ENCODE measurements at regions not wholly inside any gene's neighbourhood (a gene's known extent, or its start where the extent isn't known, plus 50 kb on each side); places are given as distances from the start of the nearest gene placed in this dataset.
"Not testable (repeated sequence)": the region's sequence is repeated elsewhere in the genome, so short reads cannot be mapped to it uniquely, and the experiment has no call there.

- Histone ChIP-seq H3K9me3 (no peaks in the 10 kb centered on the region), H3K27me3 (peaks cover 6% of the 10 kb centered on the region), H3K4me3 (no peak overlapping the region), H3K27ac (no peak overlapping the region), H3K4me1 (no peaks in the 10 kb centered on the region), H3K36me3 (no peaks in the 10 kb centered on the region)
- no peak for DNase-seq (ENCODE audit: low spot score in 2 of 2)
- WGBS, result 26% methylated on average over 8 of the region's 8 CpGs
- TF ChIP-seq CTCF (IDR thresholded peaks at IDR 0.05) (no peak), POLR2A (IDR thresholded peaks at IDR 0.05) (no peak), POLR2AphosphoS5 (IDR thresholded peaks at IDR 0.05) (no peak), EP300 (IDR thresholded peaks at IDR 0.05) (no peak)
Measured at GRCh38 chr18:21960189-21960588, 209.2 kb upstream of the GATA6 start.

DNA sequence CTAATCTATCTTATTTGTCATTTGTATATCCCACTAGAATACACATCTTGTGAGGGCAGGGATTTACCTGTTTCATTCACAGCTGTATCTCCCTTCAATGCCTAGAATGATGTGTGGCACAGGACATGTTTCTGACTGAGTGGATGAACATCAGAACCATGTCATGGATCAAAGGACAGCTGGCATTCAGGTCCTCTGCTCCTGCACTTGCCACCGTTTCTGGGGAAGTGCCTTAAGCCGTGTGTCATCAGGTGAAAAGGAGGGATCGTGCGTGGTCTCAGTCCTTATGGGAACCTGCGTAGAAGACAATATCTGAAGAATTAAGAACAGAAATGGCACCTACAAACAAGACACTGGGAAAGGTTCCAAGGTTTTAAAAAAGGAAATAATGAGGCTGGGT is 206.1 kb upstream of the GATA6 start:
- no peaks in the 10 kb centered on the region for H3K36me3 ChIP-seq
- no peaks in the 10 kb centered on the region for H3K4me1 ChIP-seq
- H3K27me3 ChIP-seq, result peaks cover 6% of the 10 kb centered on the region
- WGBS, result 78% methylated on average over 5 of the region's 5 CpGs
- no peak overlapping the region for H3K4me3 ChIP-seq
- H3K9me3 ChIP-seq, result no peaks in the 10 kb centered on the region
- no peak for DNase-seq (ENCODE audit: low spot score in 2 of 2)
- no peak overlapping the region for H3K27ac ChIP-seq
- TF ChIP-seq CTCF (IDR thresholded peaks at IDR 0.05) (no peak), POLR2A (IDR thresholded peaks at IDR 0.05) (no peak), POLR2AphosphoS5 (IDR thresholded peaks at IDR 0.05) (no peak), EP300 (IDR thresholded peaks at IDR 0.05) (no peak)

- Histone ChIP-seq H3K27me3 (no peaks in the 10 kb centered on the region), H3K27ac (no peak overlapping the region), H3K9me3 (no peaks in the 10 kb centered on the region), H3K36me3 (no peaks in the 10 kb centered on the region), H3K4me3 (no peak overlapping the region), H3K4me1 (no peaks in the 10 kb centered on the region)
- 92% methylated on average over 4 of the region's 4 CpGs for WGBS
- TF ChIP-seq EP300 (IDR thresholded peaks at IDR 0.05) (no peak), CTCF (IDR thresholded peaks at IDR 0.05) (no peak), POLR2AphosphoS5 (IDR thresholded peaks at IDR 0.05) (no peak)
- no peak for DNase-seq (ENCODE audit: low spot score in 2 of 2)
Measured at GRCh38 chr18:21968338-21968737, 201.1 kb upstream of the GATA6 start.

DNA sequence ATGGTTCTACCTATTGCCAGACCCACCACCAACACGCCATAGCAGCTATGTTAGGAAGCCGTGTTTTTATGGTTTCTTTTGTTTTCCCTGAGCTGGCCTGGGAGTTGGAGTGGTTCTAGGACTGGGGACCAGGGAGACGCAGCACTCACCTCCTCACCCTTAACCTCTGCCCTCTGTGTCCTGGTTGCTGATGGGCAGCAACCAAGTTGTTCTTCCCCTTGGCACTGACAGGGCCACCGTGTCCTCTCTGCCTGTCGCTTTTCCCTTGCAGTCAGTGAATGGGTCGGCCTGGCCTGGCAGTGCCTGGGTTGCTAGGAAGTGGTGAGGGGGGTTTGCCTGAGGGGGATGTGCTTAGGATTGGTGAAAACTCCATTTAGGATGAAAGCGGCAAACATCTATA is 197.1 kb upstream of the GATA6 start:
- Histone ChIP-seq H3K27ac (no peak overlapping the region), H3K4me3 (no peak overlapping the region), H3K4me1 (no peaks in the 10 kb centered on the region), H3K36me3 (no peaks in the 10 kb centered on the region), H3K27me3 (no peaks in the 10 kb centered on the region), H3K9me3 (no peaks in the 10 kb centered on the region)
- no peak for DNase-seq (ENCODE audit: low spot score in 2 of 2)
- 58% methylated on average over 7 of the region's 7 CpGs for WGBS
- TF ChIP-seq POLR2A (IDR thresholded peaks at IDR 0.05) (no peak), EP300 (IDR thresholded peaks at IDR 0.05) (no peak), CTCF (IDR thresholded peaks at IDR 0.05) (no peak), POLR2AphosphoS5 (IDR thresholded peaks at IDR 0.05) (no peak)

DNA sequence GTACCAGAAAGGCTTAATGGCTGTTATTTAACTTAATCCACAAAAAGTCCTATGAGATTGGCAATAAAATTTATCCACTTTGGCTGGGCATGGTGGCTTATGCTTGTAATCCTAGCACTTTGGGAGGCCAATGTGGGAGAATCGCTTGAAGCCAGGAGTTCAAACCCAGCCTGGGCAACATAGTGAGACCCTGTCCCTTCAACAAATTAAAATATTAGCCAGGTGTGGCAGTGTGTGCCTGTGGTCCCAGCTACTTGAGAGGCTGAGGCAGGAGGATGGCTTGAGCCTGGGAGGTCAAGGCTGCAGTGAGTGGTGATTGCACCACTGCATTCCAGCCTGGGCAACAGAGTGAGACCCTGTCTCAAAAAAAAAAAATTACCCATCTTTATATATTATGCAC is 193.4 kb upstream of the GATA6 start:
- not testable (repeated sequence) for H3K4me1 ChIP-seq; H3K36me3 ChIP-seq; H3K27me3 ChIP-seq; DNase-seq (ENCODE audit: low spot score in 2 of 2); H3K27ac ChIP-seq; H3K4me3 ChIP-seq; H3K9me3 ChIP-seq
- 100% methylated on average over 1 of the region's 1 CpG for WGBS

DNA sequence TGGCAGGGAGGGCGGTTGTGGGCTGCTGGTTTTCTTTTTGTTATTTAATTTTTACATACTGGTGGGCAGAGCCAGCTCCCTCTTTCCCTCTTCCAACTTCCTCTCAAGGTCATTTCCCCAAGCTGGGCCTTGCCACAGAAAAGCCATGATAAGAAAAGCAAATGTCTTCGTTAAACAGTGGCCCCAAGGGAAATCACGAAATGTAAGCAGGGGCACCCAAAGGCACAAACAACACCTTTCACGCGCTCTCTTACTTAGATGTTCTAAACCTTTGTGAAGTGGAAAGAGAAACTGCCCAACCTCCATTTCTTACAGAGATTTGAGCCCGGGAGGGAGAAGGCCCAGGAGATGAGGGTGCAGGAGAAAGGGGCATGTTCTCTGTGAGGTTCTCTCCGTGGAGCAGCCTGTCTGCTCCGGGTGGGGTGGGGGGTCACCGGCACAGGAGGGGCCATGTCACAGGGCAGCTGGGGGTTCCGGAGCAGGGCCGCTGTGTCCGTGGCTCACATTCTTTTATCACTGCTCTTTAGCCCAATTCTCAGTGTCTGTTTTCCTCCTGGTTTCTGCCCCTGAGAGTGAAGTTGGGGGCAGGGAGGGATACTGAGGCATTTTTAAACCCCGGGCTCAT is 190.7 kb upstream of the GATA6 start:
- no peak for DNase-seq (ENCODE audit: low spot score in 2 of 2)
- Histone ChIP-seq H3K27ac (no peak overlapping the region), H3K36me3 (no peaks in the 10 kb centered on the region), H3K4me3 (no peak overlapping the region), H3K4me1 (no peaks in the 10 kb centered on the region), H3K9me3 (no peaks in the 10 kb centered on the region), H3K27me3 (no peaks in the 10 kb centered on the region)
- 60% methylated on average over 13 of the region's 13 CpGs for WGBS
- TF ChIP-seq POLR2AphosphoS5 (IDR thresholded peaks at IDR 0.05) (no peak), EP300 (IDR thresholded peaks at IDR 0.05) (no peak), POLR2A (IDR thresholded peaks at IDR 0.05) (no peak), CTCF (IDR thresholded peaks at IDR 0.05) (no peak)
